ENCODE measurements at regions not wholly inside any gene's neighbourhood (a gene's known extent, or its start where the extent isn't known, plus 50 kb on each side); places are given as distances from the start of the nearest gene placed in this dataset.
"Not testable (repeated sequence)": the region's sequence is repeated elsewhere in the genome, so short reads cannot be mapped to it uniquely, and the experiment has no call there.

DNA sequence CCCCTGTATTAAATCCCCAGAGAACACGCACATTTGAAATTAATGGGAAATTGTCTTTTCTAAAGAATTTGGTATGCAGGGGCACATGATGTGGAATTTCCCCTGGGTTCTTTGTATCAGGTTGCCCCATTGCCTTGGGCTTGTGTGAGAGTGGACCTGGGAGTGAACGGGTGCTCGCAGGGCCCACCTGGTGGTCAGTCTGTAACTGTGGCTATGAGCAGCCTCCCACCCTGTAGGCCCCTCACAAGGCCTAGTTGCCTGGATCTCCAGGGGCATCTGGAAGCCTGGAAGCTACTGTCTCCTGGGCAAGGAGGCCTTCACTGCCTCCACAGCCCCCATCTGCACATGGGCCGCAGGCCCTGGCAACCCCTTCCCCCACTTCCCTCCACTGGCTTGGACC is 96.7 kb downstream of the SLC25A47 start:
- peak; percentile 14 for DNase-seq (ENCODE audit: low spot score)

DNA sequence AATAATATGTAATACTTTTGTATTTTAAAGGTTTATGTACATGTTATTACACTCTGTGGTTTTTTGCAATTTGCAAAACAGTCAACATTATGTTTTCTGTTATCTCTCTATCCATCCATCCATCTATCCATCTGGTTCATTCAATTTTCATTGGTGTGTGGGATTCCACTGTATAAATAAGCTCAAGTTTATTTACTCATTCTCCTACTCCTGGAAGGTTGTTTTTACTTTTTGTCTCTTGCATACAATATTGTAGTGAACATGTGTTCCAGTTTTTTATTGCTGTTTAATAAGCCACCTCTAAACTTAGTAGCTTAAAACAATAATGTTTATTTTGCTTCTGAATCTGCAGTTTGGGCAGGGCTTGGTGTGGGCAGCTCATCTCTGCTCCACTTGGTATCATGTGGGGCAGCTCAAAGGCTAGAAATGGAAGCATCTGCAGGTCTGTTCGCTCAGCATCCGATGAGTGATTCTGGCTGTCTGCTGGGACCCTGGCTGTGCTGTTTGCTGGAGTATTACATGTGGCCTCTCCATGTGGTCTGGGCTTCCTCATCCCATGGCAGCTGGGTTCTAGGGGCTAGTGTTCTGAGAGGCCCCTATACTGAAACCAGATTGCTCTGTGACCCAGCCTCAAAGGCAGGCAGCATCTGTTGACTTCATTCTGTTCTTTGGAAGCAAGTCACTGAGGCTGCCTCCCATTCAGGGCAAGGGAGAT is 98.8 kb downstream of the SLC25A47 start:
- DNase-seq (ENCODE audit: low spot score): no peak

DNA sequence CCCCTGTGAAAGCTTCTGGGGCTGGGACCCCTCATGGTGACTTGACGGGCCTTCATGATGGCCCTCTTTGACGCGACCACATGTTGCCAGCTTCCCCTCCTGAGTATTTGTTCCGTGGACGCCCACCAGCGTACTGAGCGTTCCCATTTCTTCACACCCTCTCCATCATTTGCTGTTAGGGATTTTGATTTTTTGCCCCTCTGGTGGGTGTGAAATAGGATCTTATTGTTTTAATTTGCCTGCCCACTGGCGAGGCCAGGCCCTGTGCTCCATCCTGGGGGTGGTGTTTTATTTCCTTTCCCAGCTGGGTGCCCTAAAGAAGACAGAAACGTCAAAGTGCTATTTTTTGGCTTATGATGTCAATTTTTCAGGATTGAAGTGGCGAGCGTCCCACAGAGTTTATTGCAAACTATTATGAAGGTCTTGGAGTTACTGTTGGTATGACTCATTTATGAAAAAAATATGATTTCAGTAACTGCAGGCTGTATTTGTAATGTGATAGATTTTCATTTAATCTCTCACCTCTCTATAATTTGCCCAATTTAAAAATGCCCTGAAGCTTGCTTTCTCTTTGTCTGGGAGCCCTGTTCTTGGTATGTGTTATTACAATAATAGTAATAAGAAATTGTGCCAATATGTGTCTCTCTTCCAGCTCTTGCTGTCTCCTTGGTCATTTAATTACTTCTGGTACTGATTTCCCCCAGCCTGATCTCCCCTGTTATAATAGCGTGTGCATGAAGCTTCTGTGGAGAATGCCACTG is 99.6 kb downstream of the SLC25A47 start:
- DNase-seq (ENCODE audit: low spot score): no peak

- DNase-seq (ENCODE audit: low spot score): no peak
Measured at GRCh38 chr14:100423317-100424010, 100.3 kb downstream of the SLC25A47 start.

- no peak for DNase-seq (ENCODE audit: low spot score)
Measured at GRCh38 chr14:100424504-100425428, 101.6 kb downstream of the SLC25A47 start.

DNA sequence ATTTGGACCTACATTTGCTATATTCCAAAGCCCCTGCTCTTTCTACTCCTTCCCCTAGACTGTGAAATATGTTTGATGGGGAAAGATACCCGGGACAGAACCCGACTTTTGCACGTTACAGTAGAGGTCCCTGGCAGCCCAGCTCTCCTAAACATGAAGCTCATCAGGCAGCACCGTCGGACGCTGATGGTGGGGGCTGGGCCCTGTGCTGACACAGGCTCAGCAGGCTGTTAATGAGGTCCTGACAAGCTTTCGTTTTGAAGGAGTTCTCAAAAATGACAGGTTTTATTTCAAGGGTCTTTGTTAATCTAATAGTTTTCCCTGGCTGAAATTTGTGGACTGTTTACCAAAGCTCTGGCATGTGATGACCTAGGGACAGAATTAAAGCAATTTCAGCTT is 102.3 kb downstream of the SLC25A47 start:
- DNase-seq (ENCODE audit: low spot score): no peak

DNA sequence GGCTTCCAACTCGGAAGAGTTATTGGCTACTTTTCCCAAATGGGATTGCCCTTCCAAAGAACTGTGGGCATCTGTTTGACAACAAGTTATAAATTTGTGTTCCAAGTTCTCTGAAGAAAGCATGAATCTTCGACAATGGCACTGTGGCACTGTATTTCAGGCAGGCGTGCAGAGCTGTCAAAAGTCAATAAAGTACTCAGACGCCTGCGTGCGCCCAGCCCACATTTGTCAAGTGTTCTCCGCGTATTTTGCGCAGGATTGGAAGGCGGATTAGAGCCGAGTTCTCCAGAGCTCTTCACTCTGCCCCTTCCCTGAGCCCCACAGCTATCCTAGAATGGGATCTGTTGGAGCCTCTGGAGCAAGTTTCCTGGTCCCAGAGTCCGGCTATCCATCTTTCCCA is 103.2 kb downstream of the SLC25A47 start:
- no peak for DNase-seq (ENCODE audit: low spot score)

DNA sequence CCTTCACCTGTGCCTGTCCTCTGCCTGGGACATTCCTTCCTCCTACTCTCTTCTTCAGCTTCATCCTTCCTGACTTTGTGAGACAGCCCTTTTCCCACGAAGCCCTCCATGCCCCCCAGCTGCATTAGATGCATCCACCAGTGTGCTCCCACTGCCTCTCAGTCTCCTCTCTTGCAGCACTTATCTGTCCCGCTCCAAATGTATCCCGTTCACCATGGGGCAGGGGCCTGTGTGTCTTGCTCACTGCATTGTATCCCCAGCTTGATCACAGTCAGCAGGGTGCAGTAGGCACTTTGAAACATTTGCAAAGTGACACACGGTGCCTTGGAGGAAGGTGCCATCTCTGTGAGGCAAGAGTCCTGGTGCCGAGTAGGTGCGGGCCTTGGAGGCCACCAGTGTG is 104.0 kb downstream of the SLC25A47 start:
- DNase-seq (ENCODE audit: low spot score): no peak

GRCh38 chr14:100428727-100429126 is 105.6 kb downstream of the SLC25A47 start:
- DNase-seq (ENCODE audit: low spot score): no peak

GRCh38 chr14:100429537-100429936 is 106.4 kb downstream of the SLC25A47 start:
- no peak for DNase-seq (ENCODE audit: low spot score)

- DNase-seq (ENCODE audit: low spot score): no peak
Measured at GRCh38 chr14:100430571-100430970, 107.4 kb downstream of the SLC25A47 start.

- not testable (repeated sequence) for DNase-seq (ENCODE audit: low spot score)
Measured at GRCh38 chr14:100431461-100431860, 108.3 kb downstream of the SLC25A47 start.

- no peak for DNase-seq (ENCODE audit: low spot score)
Measured at GRCh38 chr14:100432652-100433427, 109.7 kb downstream of the SLC25A47 start.

DNA sequence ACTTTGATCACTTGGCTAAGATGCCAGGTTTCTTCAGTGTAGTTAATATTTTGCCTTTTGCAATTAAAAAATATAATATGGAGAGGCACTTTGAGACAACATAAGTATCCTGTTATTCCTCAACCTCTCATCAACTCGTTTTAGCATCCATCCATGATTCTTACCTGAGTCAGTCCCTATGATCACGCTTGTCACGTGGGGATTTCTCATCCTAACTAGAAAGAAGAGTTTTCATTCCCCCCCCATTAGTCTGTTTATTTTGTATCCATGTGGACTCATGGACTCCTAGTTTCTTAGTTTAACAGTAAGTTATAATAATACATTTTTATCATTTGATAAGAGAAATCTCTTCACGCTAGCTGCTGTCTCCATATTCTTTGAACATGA is 110.3 kb downstream of the SLC25A47 start:
- DNase-seq (ENCODE audit: low spot score): no peak

GRCh38 chr14:100434033-100434601 is 111.0 kb downstream of the SLC25A47 start:
- no peak for DNase-seq (ENCODE audit: low spot score)

- no peak for DNase-seq (ENCODE audit: low spot score)
Measured at GRCh38 chr14:100434911-100435438, 111.8 kb downstream of the SLC25A47 start.

- DNase-seq (ENCODE audit: low spot score): no peak
Measured at GRCh38 chr14:100435459-100435858, 112.3 kb downstream of the SLC25A47 start.

DNA sequence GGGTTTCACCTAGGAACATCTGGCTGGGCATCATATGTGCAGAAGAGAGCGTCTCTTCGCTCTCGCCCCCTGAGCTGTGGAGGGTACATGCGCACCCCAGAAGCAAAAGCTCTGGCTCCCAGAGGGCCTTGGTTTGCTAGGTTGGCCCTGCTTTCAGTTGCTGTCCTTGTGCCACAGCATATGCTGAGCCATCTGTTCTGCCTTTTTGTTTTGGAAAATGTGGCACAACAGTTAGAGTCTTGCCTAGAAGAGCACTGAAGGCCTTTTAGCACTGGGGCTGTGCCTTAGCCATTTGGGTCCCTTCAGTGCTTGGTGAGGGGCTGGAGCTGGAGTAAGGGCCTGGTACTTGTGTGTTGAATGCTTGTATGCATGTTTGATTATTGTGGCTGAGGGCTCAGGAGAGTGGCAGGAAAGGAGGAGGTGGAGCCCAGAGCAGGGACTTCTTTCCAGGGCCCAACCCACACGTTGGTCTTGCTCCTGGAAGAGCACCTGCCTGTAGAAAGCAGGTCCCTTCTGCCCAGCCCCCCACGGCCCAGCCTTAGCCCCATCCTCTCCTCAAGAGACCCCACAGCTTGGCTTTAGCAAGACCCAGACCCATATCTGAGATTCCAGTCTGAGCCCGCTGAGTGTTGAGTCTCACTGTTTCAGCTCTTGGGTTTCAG is 113.7 kb downstream of the SLC25A47 start:
- no peak for DNase-seq (ENCODE audit: low spot score)

DNA sequence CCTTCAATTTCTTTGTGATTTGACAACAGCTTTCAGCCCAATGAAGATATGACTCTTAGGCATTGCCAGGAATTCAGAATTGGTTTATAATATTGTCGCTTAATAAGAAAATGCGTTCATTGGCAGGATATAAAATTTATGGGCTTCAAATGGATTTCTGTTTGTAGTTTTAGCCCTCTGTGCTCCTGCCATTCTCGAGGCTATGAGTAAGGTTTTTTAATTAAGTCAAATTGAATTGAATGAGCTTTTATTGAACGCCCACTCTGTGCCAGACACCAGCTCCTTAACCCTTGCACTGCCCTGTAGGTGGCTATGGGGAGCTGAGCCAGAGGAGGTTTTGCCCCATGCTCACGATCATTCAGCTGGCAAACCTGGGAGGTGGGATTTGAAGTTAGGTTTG is 115.1 kb downstream of the SLC25A47 start:
- peak; percentile 94 for DNase-seq (ENCODE audit: low spot score)
